KMS-11 (cell line): ENCODE measurements at regions not wholly inside any gene's neighbourhood (a gene's known extent, or its start where the extent isn't known, plus 50 kb on each side); places are given as distances from the start of the nearest gene placed in this dataset.

ENCODE experiments used
- H2AFZ ChIP-seq: fragments of 200-600 bp; sonication (generic); 2 replicates; pipeline ENCODE4 v1.6.1; 2016; ENCODE audit warnings: antibody characterized with exemption, mixed run types, low read depth
- H3K27ac ChIP-seq: fragments of 200-600 bp; sonication (generic); 2 replicates; pipeline ENCODE4 v1.6.1; 2016; ENCODE audit warnings: mild to moderate bottlenecking, mixed run types
- H3K27me3 ChIP-seq: fragments of 200-600 bp; sonication (generic); 2 replicates; pipeline ENCODE4 v1.6.1; 2017; ENCODE audit warnings: mild to moderate bottlenecking, low read depth, mixed run types, moderate library complexity; ENCODE audit not compliant: insufficient read depth
- H3K36me3 ChIP-seq: fragments of 200-600 bp; sonication (generic); 2 replicates; pipeline ENCODE4 v1.6.1; 2017; ENCODE audit warnings: mild to moderate bottlenecking, mixed run types; ENCODE audit not compliant: insufficient read depth
- H3K4me1 ChIP-seq: fragments of 200-600 bp; sonication (generic); 2 replicates; pipeline ENCODE4 v1.6.1; 2016; ENCODE audit warnings: mild to moderate bottlenecking, low read depth, mixed run types; ENCODE audit not compliant: poor library complexity, severe bottlenecking
- H3K4me2 ChIP-seq: fragments of 200-600 bp; sonication (generic); 2 replicates; pipeline ENCODE4 v1.7.0; 2016; ENCODE audit warnings: mild to moderate bottlenecking, mixed run types
- H3K4me3 ChIP-seq: fragments of 200-600 bp; sonication (generic); IDR thresholded peaks from 2 replicates; pipeline ENCODE4 v1.6.1; 2017; ENCODE audit warnings: low read depth, low read length, mixed read lengths; ENCODE audit not compliant: insufficient read depth
- H3K79me2 ChIP-seq: fragments of 200-600 bp; sonication (generic); 2 replicates; pipeline ENCODE4 v1.6.1; 2016; ENCODE audit warnings: low read depth, mixed run types; ENCODE audit not compliant: insufficient read depth
- H3K9ac ChIP-seq: fragments of 200-600 bp; sonication (generic); 2 replicates; pipeline ENCODE4 v1.6.1; 2016; ENCODE audit warnings: mild to moderate bottlenecking, mixed run types
- H4K20me1 ChIP-seq: fragments of 200-600 bp; sonication (generic); 2 replicates; pipeline ENCODE4 v1.6.1; 2016; ENCODE audit warnings: mild to moderate bottlenecking, mixed run types; ENCODE audit not compliant: insufficient read depth
- CTCF ChIP-seq: fragments of 200-600 bp; sonication (generic); conservative IDR thresholded peaks from 2 replicates; pipeline ENCODE4 v1.6.1; 2017; ENCODE audit warnings: low read depth, mild to moderate bottlenecking, antibody characterized with exemption, low read length, moderate library complexity, mixed read lengths

- no peak overlapping the region for H3K4me2 ChIP-seq
- no peaks in the 10 kb centered on the region for H3K27me3 ChIP-seq
- no peaks in the 10 kb centered on the region for H4K20me1 ChIP-seq
- no peak overlapping the region for H3K4me3 ChIP-seq
- no peaks in the 10 kb centered on the region for H3K36me3 ChIP-seq
- no peaks in the 10 kb centered on the region for H3K79me2 ChIP-seq
- no peak overlapping the region for H2AFZ ChIP-seq
- no peak overlapping the region for H3K9ac ChIP-seq
- TF ChIP-seq CTCF = no peak
- no peak overlapping the region for H3K27ac ChIP-seq
- no peaks in the 10 kb centered on the region for H3K4me1 ChIP-seq
Measured at GRCh38 chr3:81105206-81105605, 656.2 kb downstream of the GBE1 start.

GRCh38 chr3:81097889-81098288 is 663.6 kb downstream of the GBE1 start:
- TF ChIP-seq CTCF = no peak
- H3K4me1 ChIP-seq = no peaks in the 10 kb centered on the region
- no peaks in the 10 kb centered on the region for H4K20me1 ChIP-seq
- no peaks in the 10 kb centered on the region for H3K79me2 ChIP-seq
- H3K4me2 ChIP-seq = no peak overlapping the region
- H3K27me3 ChIP-seq = no peaks in the 10 kb centered on the region
- H3K9ac ChIP-seq = no peak overlapping the region
- no peak overlapping the region for H3K27ac ChIP-seq
- no peaks in the 10 kb centered on the region for H3K36me3 ChIP-seq
- H3K4me3 ChIP-seq = no peak overlapping the region
- no peak overlapping the region for H2AFZ ChIP-seq

DNA sequence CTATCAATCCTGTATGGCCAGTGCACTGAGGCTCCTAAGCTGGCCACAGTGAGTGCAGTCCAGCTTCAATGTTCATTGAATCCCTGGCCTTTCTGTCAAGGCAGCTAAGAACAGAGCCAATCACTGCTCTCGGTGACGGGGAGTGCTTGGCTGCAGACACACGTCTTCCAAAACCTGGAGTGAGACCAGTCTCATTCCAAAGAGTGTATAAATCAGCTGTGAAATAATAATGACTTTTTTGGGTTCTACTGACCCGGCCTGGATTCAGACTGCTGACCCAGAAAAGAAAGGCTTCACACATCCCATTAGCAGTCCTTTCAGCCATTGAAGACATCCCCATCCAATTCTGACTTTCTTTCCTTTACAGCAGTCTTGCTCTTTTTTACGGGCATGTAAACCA is 665.5 kb downstream of the GBE1 start:
- Histone ChIP-seq H3K4me3 (no peak overlapping the region), H3K4me2 (no peak overlapping the region)
- TF ChIP-seq CTCF = no peak

DNA sequence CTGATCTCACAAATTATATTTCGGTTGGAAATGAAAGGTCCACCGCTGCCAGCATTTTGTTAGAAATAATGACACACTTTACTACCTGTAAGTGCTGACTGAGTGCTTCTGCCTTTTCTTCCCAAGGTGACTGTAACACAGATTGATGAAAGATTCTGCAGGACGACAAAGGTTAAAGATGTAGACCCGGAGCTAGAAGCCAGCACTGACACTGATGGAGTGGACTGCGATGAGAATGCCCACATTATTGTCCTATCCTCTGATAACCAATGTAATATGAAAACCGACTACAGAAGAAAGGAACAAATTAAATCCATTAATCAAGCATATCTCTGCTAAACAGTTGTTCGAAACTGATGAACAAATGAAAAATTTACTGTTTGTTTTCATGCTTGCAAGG is 666.5 kb downstream of the GBE1 start:
- no peak overlapping the region for H3K4me3 ChIP-seq
- H3K4me1 ChIP-seq = no peaks in the 10 kb centered on the region
- H3K27ac ChIP-seq = no peak overlapping the region
- H3K9ac ChIP-seq = no peak overlapping the region
- TF ChIP-seq CTCF = no peak
- H3K36me3 ChIP-seq = no peaks in the 10 kb centered on the region
- H3K27me3 ChIP-seq = no peaks in the 10 kb centered on the region
- H3K4me2 ChIP-seq = no peak overlapping the region
- no peaks in the 10 kb centered on the region for H4K20me1 ChIP-seq
- no peaks in the 10 kb centered on the region for H3K79me2 ChIP-seq
- no peak overlapping the region for H2AFZ ChIP-seq

More for the DNA sequence above, 665.5 kb downstream of the GBE1 start:
- H4K20me1 ChIP-seq = no peaks in the 10 kb centered on the region
- H3K36me3 ChIP-seq = no peaks in the 10 kb centered on the region
- H3K79me2 ChIP-seq = no peaks in the 10 kb centered on the region
- H3K27me3 ChIP-seq = no peaks in the 10 kb centered on the region
- no peak overlapping the region for H2AFZ ChIP-seq
- no peaks in the 10 kb centered on the region for H3K4me1 ChIP-seq
- no peak overlapping the region for H3K27ac ChIP-seq
- H3K9ac ChIP-seq = no peak overlapping the region

GRCh38 chr3:81087607-81088006 is 673.8 kb downstream of the GBE1 start:
- Histone ChIP-seq H3K27ac (no peak overlapping the region), H4K20me1 (no peaks in the 10 kb centered on the region), H3K4me3 (no peak overlapping the region), H3K36me3 (no peaks in the 10 kb centered on the region), H3K4me1 (no peaks in the 10 kb centered on the region), H3K27me3 (no peaks in the 10 kb centered on the region), H2AFZ (no peak overlapping the region), H3K9ac (no peak overlapping the region), H3K79me2 (no peaks in the 10 kb centered on the region), H3K4me2 (no peak overlapping the region)
- no peak for TF ChIP-seq CTCF
